T-cell (primary cell): ENCODE measurements at regions not wholly inside any gene's neighbourhood (a gene's known extent, or its start where the extent isn't known, plus 50 kb on each side); places are given as distances from the start of the nearest gene placed in this dataset.

Experiments
- ATAC-seq, 4 experiments: fragments of 200-7000 bp in 3 of 4; fragments of 150-1000 bp in 1 of 4; cut with Tn5 transposase; replicated peaks in 1 of 4; 1 replicate in 3 of 4; 2 replicates in 1 of 4; pipeline ENCODE4 v1.10.0; 2021; ENCODE audit warnings: moderate library complexity in 3 of 4, mild to moderate bottlenecking in 2 of 4, moderate number of reproducible peaks in 1 of 4
- CTCF ChIA-PET, 2 donors: fragments of 300-600 bp; sonication (Branson Sonifier 250); formaldehyde crosslinking; loops; one replicate each; lab custom pipeline; 2022; ENCODE audit warnings: antibody characterized with exemption in 2 of 2; lab: Charles Lee
- POLR2A ChIA-PET, 2 donors: fragments of 300-600 bp; sonication (Branson Sonifier 250); formaldehyde crosslinking; loops; one replicate each; lab custom pipeline; 2022; ENCODE audit warnings: antibody characterized with exemption in 2 of 2; lab: Charles Lee
- DNase-seq, 35 experiments: peaks; one replicate each; pipeline versions ENCODE4 v3.0.0 to v3.0.0-alpha.2; 2013 to 2023
- H3K27ac ChIP-seq: one replicate; pipeline ENCODE4 v1.5.1; 2013; ENCODE audit warnings: low read length
- H3K27me3 ChIP-seq, 2 experiments: replicated peaks in 1 of 2; 1 replicate in 1 of 2; 2 replicates in 1 of 2; pipeline versions ENCODE4 v1.6.1 to v1.7.0; 2013; ENCODE audit warnings: low read length in 1 of 2, mixed read lengths in 1 of 2; ENCODE audit not compliant: control insufficient read depth in 2 of 2, insufficient read depth in 2 of 2; ENCODE audit errors: extremely low read depth in 1 of 2
- H3K36me3 ChIP-seq, 2 donors: 1 replicate in 1 of 2; 2 replicates in 1 of 2; pipeline versions ENCODE4 v1.6.1 to v1.7.0; 2013; ENCODE audit warnings: low read length in 1 of 2; ENCODE audit not compliant: control insufficient read depth in 2 of 2, insufficient read depth in 1 of 2; ENCODE audit errors: extremely low read depth in 1 of 2
- H3K4me1 ChIP-seq, 2 experiments: 1 replicate in 1 of 2; 2 replicates in 1 of 2; pipeline versions ENCODE4 v1.6.1 to v1.7.0; 2013; ENCODE audit warnings: low read length in 2 of 2, mixed read lengths in 1 of 2; ENCODE audit not compliant: insufficient read depth in 2 of 2, control insufficient read depth in 1 of 2; ENCODE audit errors: extremely low read depth in 1 of 2
- H3K4me3 ChIP-seq, 2 donors: 1 replicate in 1 of 2; 2 replicates in 1 of 2; pipeline versions ENCODE4 v1.5.1 to v1.7.0; 2013; ENCODE audit warnings: mild to moderate bottlenecking in 2 of 2, low read length in 1 of 2, moderate library complexity in 1 of 2; ENCODE audit not compliant: control insufficient read depth in 1 of 2; ENCODE audit errors: extremely low read depth in 1 of 2
- H3K9me3 ChIP-seq: 2 replicates; pipeline ENCODE4 v1.7.0; 2013
- H3K27ac Mint-ChIP-seq, 2 donors: one replicate each; pipeline ENCODE4 v1.8.0; 2020 to 2021; ENCODE audit warnings: mild to moderate bottlenecking in 2 of 2, mixed read lengths in 2 of 2
- H3K27me3 Mint-ChIP-seq, 2 donors: one replicate each; pipeline ENCODE4 v1.8.0; 2021 to 2022; ENCODE audit warnings: mixed read lengths in 2 of 2
- H3K36me3 Mint-ChIP-seq: one replicate; pipeline ENCODE4 v1.8.0; 2021; ENCODE audit warnings: mixed read lengths
- H3K4me1 Mint-ChIP-seq, 3 donors: one replicate each; pipeline ENCODE4 v1.8.0; 2020 to 2022; ENCODE audit warnings: mixed read lengths in 3 of 3, mild to moderate bottlenecking in 1 of 3
- H3K4me3 Mint-ChIP-seq, 3 donors: one replicate each; pipeline ENCODE4 v1.8.0; 2020 to 2022; ENCODE audit warnings: mild to moderate bottlenecking in 3 of 3, mixed read lengths in 3 of 3, moderate library complexity in 3 of 3
- H3K9me3 Mint-ChIP-seq, 3 donors: one replicate each; pipeline ENCODE4 v1.8.0; 2020 to 2022; ENCODE audit warnings: mixed read lengths in 3 of 3
- WGBS: methylation state at CpG from one replicate; pipeline ENCODE4 v1.1.5; 2013; ENCODE audit warnings: missing lambda C conversion rate; ENCODE audit not compliant: insufficient coverage; 5-methylcytosine and 5-hydroxymethylcytosine counted together

DNA sequence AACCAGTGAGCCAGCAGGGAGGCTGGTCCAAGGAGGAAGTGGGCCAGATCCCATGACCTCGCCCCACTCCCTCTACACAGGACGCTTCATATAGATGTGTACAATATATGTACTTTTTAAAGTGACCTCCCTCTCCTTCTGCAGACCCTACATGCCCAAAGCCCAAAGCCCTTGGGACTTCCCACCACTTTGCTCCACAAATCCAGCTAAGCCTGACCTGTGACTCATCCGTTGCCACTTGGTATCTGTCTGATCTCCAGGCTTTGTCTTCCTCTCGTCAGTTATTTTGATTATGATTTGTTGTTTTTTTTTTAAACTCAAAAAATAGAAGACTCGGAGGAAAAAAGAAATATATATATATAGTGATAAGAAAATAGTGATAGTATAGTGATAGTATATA lies 470.8 kb downstream of the KCNJ3 start:
- ATAC-seq = no peak
- Histone ChIP-seq H3K9me3 (no peaks in the 10 kb centered on the region), H3K36me3 (no peaks in the 10 kb centered on the region), H3K27me3 (no peaks in the 10 kb centered on the region), H3K4me3 (no peak overlapping the region), H3K4me1 (no peaks in the 10 kb centered on the region), H3K27ac (no peak overlapping the region)
- WGBS = no CpG with 5 or more reads among the region's 5 CpGs
- H3K27ac Mint-ChIP-seq = no peak overlapping the region
- DNase-seq = no peak
- no peaks in the 10 kb centered on the region for H3K4me1 Mint-ChIP-seq
- ChIA-PET CTCF (no interaction called here), POLR2A (no interaction called here)
- no peak overlapping the region for H3K4me3 Mint-ChIP-seq
- peaks cover 0 to 7% (median 4%) of the 10 kb centered on the region in 3 donors for H3K9me3 Mint-ChIP-seq
- H3K27me3 Mint-ChIP-seq = no peaks in the 10 kb centered on the region
- no peaks in the 10 kb centered on the region for H3K36me3 Mint-ChIP-seq

DNA sequence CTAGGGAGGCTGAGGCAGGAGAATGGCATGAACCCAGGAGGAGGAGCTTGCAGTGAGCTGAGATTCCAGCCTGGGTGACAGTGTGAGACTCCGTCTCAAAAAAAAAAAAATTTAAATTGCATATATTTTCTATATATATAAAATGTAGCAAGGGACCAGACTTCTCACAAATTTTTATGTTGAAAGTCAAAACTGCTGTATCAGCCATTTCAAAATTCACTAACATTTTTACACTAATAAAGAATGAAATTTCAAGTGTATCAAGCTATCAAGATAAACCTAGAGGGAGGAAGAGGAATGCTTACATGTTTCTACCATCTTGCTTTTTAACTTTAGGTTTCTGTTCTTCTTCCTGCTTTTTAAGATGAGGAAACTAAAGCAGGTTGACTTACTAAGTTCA lies 464.0 kb downstream of the KCNJ3 start:
- no peaks in the 10 kb centered on the region for H3K4me1 Mint-ChIP-seq
- Histone ChIP-seq H3K27ac (no peak overlapping the region), H3K36me3 (no peaks in the 10 kb centered on the region), H3K9me3 (no peaks in the 10 kb centered on the region), H3K4me3 (no peak overlapping the region), H3K27me3 (no peaks in the 10 kb centered on the region), H3K4me1 (no peaks in the 10 kb centered on the region)
- ATAC-seq (no peak), DNase-seq (no peak)
- H3K27ac Mint-ChIP-seq = no peak overlapping the region
- no peaks in the 10 kb centered on the region for H3K27me3 Mint-ChIP-seq
- POLR2A ChIA-PET = no interaction called here
- no peaks in the 10 kb centered on the region for H3K36me3 Mint-ChIP-seq
- CTCF ChIA-PET = no interaction called here
- H3K9me3 Mint-ChIP-seq = peaks cover 0 to 2% (median 0%) of the 10 kb centered on the region in 3 donors
- WGBS = no CpG with 5 or more reads among the region's 1 CpG
- no peak overlapping the region for H3K4me3 Mint-ChIP-seq

DNA sequence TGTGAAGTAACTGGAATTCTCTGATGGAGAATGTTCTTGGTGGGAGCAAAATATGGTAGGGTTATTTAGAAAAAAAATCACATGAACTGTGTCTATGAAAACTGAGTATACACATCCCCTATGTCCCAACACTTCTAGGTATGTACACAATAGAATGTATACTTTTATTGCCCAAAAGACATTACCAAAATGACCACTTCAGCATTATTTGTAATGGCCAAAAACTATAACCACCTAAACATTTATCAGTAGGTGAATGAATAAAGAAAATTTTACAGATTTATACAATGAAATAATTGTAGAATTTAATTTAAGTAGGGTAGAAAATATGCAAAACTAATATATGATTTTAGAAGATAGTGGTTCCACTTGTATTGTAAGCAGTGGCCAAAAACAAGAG lies 462.8 kb downstream of the KCNJ3 start:
- Mint-ChIP-seq H3K27ac (no peak overlapping the region), H3K36me3 (no peaks in the 10 kb centered on the region)

DNA sequence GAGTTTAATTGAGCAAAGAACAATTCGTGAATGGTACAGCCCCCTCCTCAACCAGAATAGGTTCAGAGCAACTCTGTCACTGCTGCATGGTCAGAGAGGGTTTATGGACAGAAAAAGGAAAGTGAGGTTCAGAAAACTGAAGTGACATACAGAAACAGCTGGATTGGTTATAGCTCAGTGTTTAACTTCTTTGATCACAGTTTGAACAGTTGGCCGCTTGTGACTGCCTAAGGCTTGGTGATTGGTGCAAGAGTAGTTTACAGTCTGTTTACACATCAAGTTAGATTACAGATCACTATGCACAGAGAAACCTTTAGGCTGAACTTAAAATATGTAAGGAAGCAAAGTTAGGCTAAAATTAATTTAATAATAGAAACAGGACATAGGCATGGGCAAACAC lies 459.2 kb downstream of the KCNJ3 start:
- Mint-ChIP-seq H3K4me1 (no peaks in the 10 kb centered on the region), H3K36me3 (no peaks in the 10 kb centered on the region)
- WGBS = no CpG with 5 or more reads among the region's 2 CpGs

More for the DNA sequence above, 462.8 kb downstream of the KCNJ3 start:
- Mint-ChIP-seq H3K27me3 (no peaks in the 10 kb centered on the region), H3K4me1 (no peaks in the 10 kb centered on the region), H3K9me3 (peaks cover 0 to 2% (median 0%) of the 10 kb centered on the region in 3 donors), H3K4me3 (no peak overlapping the region)
- POLR2A ChIA-PET = no interaction called here
- Histone ChIP-seq H3K36me3 (no peaks in the 10 kb centered on the region), H3K27me3 (no peaks in the 10 kb centered on the region), H3K4me1 (no peaks in the 10 kb centered on the region), H3K27ac (no peak overlapping the region), H3K9me3 (no peaks in the 10 kb centered on the region), H3K4me3 (no peak overlapping the region)
- CTCF ChIA-PET = no interaction called here
- ATAC-seq (no peak), DNase-seq (no peak)

GRCh38 chr2:155157065-155157464 lies 458.6 kb downstream of the KCNJ3 start:
- no peaks in the 10 kb centered on the region for H3K27me3 Mint-ChIP-seq
- Histone ChIP-seq H3K36me3 (no peaks in the 10 kb centered on the region), H3K27ac (no peak overlapping the region), H3K4me1 (no peaks in the 10 kb centered on the region), H3K4me3 (no peak overlapping the region), H3K9me3 (no peaks in the 10 kb centered on the region), H3K27me3 (no peaks in the 10 kb centered on the region)
- CTCF ChIA-PET = interaction anchor here in 1 of 2 donors (0.6 kb wide), 1 partner anchor 381 kb away, joined by 3 read pairs; no protein-coding TSS in a partner anchor
- no peak overlapping the region for H3K27ac Mint-ChIP-seq
- H3K9me3 Mint-ChIP-seq = peaks cover 0 to 2% (median 0%) of the 10 kb centered on the region in 3 donors
- no peak overlapping the region for H3K4me3 Mint-ChIP-seq
- DNase-seq (no peak), ATAC-seq (no peak)
- H3K4me1 Mint-ChIP-seq = no peaks in the 10 kb centered on the region
- WGBS = no CpG with 5 or more reads among the region's 3 CpGs
- POLR2A ChIA-PET = no interaction called here
- H3K36me3 Mint-ChIP-seq = no peaks in the 10 kb centered on the region

More for the DNA sequence above, 459.2 kb downstream of the KCNJ3 start:
- no peak overlapping the region for H3K27ac ChIP-seq
- ChIA-PET POLR2A (no interaction called here), CTCF (no interaction called here)
- no peak overlapping the region for H3K27ac Mint-ChIP-seq
- no peaks in the 10 kb centered on the region for H3K9me3 ChIP-seq
- no peaks in the 10 kb centered on the region for H3K27me3 Mint-ChIP-seq
- no peaks in the 10 kb centered on the region for H3K36me3 ChIP-seq
- ATAC-seq (no peak), DNase-seq (no peak)
- H3K4me1 ChIP-seq = no peaks in the 10 kb centered on the region
- H3K27me3 ChIP-seq = no peaks in the 10 kb centered on the region
- peaks cover 0 to 2% (median 0%) of the 10 kb centered on the region in 3 donors for H3K9me3 Mint-ChIP-seq
- no peak overlapping the region for H3K4me3 ChIP-seq
- H3K4me3 Mint-ChIP-seq = no peak overlapping the region

DNA sequence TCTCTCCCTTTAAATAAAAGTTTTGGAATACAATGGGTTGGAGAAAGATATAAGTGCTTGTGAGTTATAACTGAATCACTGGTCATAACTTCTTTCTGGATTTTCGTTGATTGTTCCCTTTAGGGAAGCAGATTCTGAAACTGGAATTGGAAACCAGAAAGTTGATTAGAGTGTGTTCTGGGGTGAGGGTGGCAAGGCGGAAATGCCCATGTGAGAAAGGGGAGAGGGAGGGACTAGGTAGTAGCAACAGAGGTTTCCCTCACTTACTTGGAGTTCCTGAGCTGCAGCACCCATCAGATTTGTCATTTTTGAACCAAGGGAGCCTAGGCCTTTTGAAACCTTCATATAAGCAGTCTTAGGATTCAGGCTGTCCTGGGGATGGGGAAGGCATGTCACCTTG lies 453.4 kb downstream of the KCNJ3 start:
- Mint-ChIP-seq H3K27me3 (no peaks in the 10 kb centered on the region), H3K9me3 (no peaks in the 10 kb centered on the region), H3K4me3 (no peak overlapping the region), H3K4me1 (no peaks in the 10 kb centered on the region), H3K27ac (no peak overlapping the region), H3K36me3 (no peaks in the 10 kb centered on the region)
- no peaks in the 10 kb centered on the region for H3K4me1 ChIP-seq
- no peak overlapping the region for H3K4me3 ChIP-seq
- ATAC-seq (no peak), DNase-seq (no peak)
- ChIA-PET POLR2A (interaction anchor here in 1 of 2 donors (0.5 kb wide), 1 partner anchor 124 kb away, joined by 3 read pairs; no protein-coding TSS in a partner anchor), CTCF (no interaction called here)
- no peaks in the 10 kb centered on the region for H3K9me3 ChIP-seq
- H3K27me3 ChIP-seq = no peaks in the 10 kb centered on the region
- no peak overlapping the region for H3K27ac ChIP-seq
- H3K36me3 ChIP-seq = no peaks in the 10 kb centered on the region
- 79% methylated on average over 2 of the region's 2 CpGs for WGBS

DNA sequence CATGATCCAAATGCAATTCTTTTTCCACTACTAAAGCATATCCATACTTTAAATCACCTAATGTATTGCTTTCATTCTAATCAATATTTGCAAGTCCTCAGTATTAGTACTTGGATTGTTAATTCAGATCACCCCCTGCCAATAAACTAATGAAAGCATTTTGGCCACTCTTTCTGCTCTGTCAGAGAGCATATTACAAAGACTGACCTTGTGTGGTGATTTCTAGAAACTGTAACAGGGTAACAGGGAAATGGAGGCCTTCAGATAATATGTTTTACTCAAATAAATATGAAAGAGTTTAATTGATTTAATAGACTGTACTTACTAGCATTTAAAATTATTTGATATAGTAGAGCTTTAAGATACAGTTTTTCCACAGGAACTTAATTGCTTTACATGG lies 453.0 kb downstream of the KCNJ3 start:
- no peaks in the 10 kb centered on the region for H3K4me1 Mint-ChIP-seq
- no peak for ATAC-seq
- H3K27ac Mint-ChIP-seq = no peak overlapping the region

More for the DNA sequence above, 453.0 kb downstream of the KCNJ3 start:
- H3K4me1 ChIP-seq = no peaks in the 10 kb centered on the region
- no peaks in the 10 kb centered on the region for H3K9me3 ChIP-seq
- Mint-ChIP-seq H3K36me3 (no peaks in the 10 kb centered on the region), H3K4me3 (no peak overlapping the region), H3K9me3 (no peaks in the 10 kb centered on the region), H3K27me3 (no peaks in the 10 kb centered on the region)
- H3K4me3 ChIP-seq = no peak overlapping the region
- no peaks in the 10 kb centered on the region for H3K27me3 ChIP-seq
- POLR2A ChIA-PET = interaction anchor here in 1 of 2 donors (0.5 kb wide), 1 partner anchor 123 kb away, joined by 3 read pairs; no protein-coding TSS in a partner anchor
- no peak overlapping the region for H3K27ac ChIP-seq
- CTCF ChIA-PET = no interaction called here
- no peaks in the 10 kb centered on the region for H3K36me3 ChIP-seq
- DNase-seq = no peak
